Vagina (tissue), 1 donor: ENCODE measurements at regions not wholly inside any gene's neighbourhood (a gene's known extent, or its start where the extent isn't known, plus 50 kb on each side); places are given as distances from the start of the nearest gene placed in this dataset. TPM values are rescaled to one million over a fixed set of nuclear protein-coding genes. Genes with fewer than 3 reads are reported as not detected.

Experiments
- small RNA-seq: library from RNA; depleted of rRNA; stranded (forward); fragments of <200 nt; gene quantifications from one replicate; pipeline ENCODE3, GENCODE V24; 2016

Small RNA genes in the stretch of these regions (small RNA-seq; reads per million reads assigned to genes)
- not detected for gene RNA5SP478
